MM.1S (cell line): ENCODE measurements at regions not wholly inside any gene's neighbourhood (a gene's known extent, or its start where the extent isn't known, plus 50 kb on each side); places are given as distances from the start of the nearest gene placed in this dataset.

Experiments
- CTCF ChIP-seq: fragments of 300-600 bp; sonication (generic); IDR thresholded peaks from 2 replicates; pipeline ENCODE4 v1.5.1; 2016; ENCODE audit warnings: antibody characterized with exemption, low read length, mixed read lengths
- EZH2 ChIP-seq: fragments of 300-600 bp; sonication (generic); optimal IDR thresholded peaks from 2 replicates; pipeline ENCODE3; 2017; ENCODE audit warnings: low read depth, mild to moderate bottlenecking, antibody characterized with exemption, low read length, mixed read lengths
- EZH2phosphoT487 ChIP-seq: fragments of 300-600 bp; sonication (generic); IDR thresholded peaks from 2 replicates; pipeline ENCODE4 v1.6.1; 2018; ENCODE audit warnings: antibody characterized with exemption, low read length

DNA sequence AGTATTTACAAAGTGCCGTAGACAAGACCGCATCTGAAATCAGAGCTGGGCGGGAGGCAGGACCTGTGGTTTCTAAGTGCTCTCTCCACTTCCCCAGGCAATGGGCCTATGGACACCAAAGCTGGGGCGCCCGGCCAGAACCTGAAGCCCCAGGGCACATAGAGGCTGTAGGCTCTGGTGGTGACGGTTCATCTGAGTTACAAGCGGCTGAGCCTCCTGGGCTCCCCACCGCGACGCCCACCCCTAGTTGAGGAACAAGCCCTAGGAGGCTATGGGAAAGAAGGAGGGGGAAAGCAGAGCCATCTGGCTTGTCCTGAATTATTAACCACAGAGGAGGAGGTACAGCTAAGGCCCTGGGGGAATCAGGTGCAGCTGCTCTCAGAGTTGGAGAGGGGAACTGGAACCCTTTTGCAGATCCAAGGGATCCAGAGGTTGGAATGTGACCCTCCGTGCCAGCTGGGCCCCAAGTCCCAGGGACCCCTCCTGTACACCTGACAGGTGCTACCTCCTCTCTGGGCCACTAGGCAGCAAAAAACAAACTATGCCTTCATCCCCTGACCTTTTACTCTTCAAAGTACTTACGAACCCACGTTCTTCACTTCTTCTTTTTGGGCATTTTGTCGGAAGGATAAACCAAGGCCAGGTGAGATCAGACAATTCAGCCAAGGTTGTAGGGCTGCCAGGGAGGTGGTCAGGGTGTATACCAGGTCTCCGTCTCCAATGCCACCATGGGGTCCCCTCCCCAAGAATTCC lies 77.2 kb downstream of the ARL6IP4 start:
- TF ChIP-seq CTCF (no peak), EZH2 (no peak), EZH2phosphoT487 (no peak)
